ELR (cell line): ENCODE measurements at regions not wholly inside any gene's neighbourhood (a gene's known extent, or its start where the extent isn't known, plus 50 kb on each side); places are given as distances from the start of the nearest gene placed in this dataset.

Source experiments
- DNase-seq: peaks from one replicate; pipeline ENCODE4 v3.0.0-alpha.2; 2015; ENCODE audit warnings: low read depth

DNA sequence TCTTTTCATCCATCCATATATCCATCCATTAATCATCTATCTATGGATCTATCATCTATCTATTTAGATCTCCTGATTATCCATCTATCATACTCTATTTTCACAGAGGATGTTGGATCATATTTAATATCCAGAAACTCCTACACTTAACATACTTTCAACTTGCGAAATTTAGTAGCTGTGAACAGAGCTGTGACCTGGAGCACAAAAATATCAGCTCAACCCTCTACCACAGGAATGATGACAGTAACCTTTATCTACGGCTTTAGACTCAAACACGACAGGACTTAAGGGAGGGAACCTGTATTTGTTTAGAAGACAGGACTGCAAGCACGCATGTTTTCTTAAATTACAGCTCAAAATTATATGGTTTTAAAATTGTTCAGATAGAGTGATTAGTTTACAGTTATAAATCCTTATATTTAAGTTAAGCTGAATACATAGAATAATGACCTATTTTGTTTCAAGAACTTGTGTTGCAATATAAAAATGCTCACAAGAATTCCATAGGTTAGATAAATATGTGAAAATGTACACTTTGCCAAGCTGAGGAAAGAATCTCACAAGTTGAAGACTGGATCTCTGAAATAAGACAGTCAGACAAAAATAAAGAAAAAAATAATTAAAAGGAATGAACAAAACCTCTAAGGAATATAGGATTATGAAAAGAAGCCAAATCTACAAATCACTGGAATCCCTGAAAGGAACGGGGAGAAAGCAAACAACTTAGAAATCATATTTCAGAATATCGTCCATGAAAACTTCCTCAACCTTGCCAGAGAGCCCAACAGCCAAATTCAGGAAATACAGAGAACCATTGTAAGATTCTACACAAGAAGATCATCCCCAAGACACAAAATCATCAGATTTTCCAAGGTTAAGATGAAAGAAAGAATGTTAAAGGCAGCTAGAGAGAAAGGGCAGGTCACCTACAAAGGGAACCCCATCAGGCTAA lies 142.0 kb downstream of the COL6A3 start:
- DNase-seq, result no peak
